ENCODE measurements at regions not wholly inside any gene's neighbourhood (a gene's known extent, or its start where the extent isn't known, plus 50 kb on each side); places are given as distances from the start of the nearest gene placed in this dataset.

GRCh38 chr4:119752936-119753335 lies 124.3 kb upstream of the PDE5A start:
- H3K4me1 ChIP-seq (ENCODE audit: control insufficient read depth, insufficient read depth, low read length): peaks cover 13% of the 10 kb centered on the region
- no peak overlapping the region for H3K4ac ChIP-seq (ENCODE audit: low read depth, low read length)
- DNase-seq (no peak), ATAC-seq (ENCODE audit: low read depth) (no peak)
- in situ Hi-C loops (cut with MboI; ENCODE audit: low sequenced_read_pairs): no loop called here
- intact Hi-C loops (cut with micrococcal nuclease): no loop called here
- no peak overlapping the region for H2BK15ac ChIP-seq (ENCODE audit: low read depth, low read length)
- H3K14ac ChIP-seq (replicated peaks; ENCODE audit: low read depth, low read length): no peak overlapping the region
- no peaks in the 10 kb centered on the region for H3K79me1 ChIP-seq (ENCODE audit: low read depth in 1 of 2, low read length in 2 of 2)
- H2BK20ac ChIP-seq (ENCODE audit: low read depth, low read length): no peak overlapping the region
- no peak overlapping the region for H4K91ac ChIP-seq (ENCODE audit: insufficient read depth, low read depth, low read length)
- no peak overlapping the region for H2AK9ac ChIP-seq (replicated peaks; ENCODE audit: low read depth, low read length, poor library complexity)
- H2BK5ac ChIP-seq (ENCODE audit: low read depth, low read length, poor library complexity, severe bottlenecking): no peak overlapping the region
- H3K36me3 ChIP-seq (ENCODE audit: control insufficient read depth, insufficient read depth, low read length): no peaks in the 10 kb centered on the region
- H3K9me3 ChIP-seq (ENCODE audit: control insufficient read depth, insufficient read depth, low read length): no peaks in the 10 kb centered on the region
- POLR2A ChIA-PET (ENCODE audit: unreplicated experiment): no interaction called here
- no peak overlapping the region for H4K8ac ChIP-seq (ENCODE audit: low read depth in 2 of 2, low read length in 2 of 2)
- no peaks in the 10 kb centered on the region for H3K27me3 ChIP-seq (ENCODE audit: control insufficient read depth, insufficient read depth, low read length)
- no peaks in the 10 kb centered on the region for H3K9me1 ChIP-seq (ENCODE audit: insufficient read depth, low read length)
- dilution Hi-C loops (cut with HindIII; ENCODE audit: low sequenced_read_pairs, unreplicated experiment): no loop called here
- CTCF ChIA-PET: interaction anchor here (0.6 kb wide), 1 partner anchor 96 kb away, joined by 3 read pairs; no protein-coding TSS in a partner anchor
- no peak overlapping the region for H2AK5ac ChIP-seq (ENCODE audit: low read depth, low read length)
- no peak overlapping the region for H3K27ac ChIP-seq (ENCODE audit: insufficient read depth, low read length)
- no peak overlapping the region for H2AFZ ChIP-seq (replicated peaks; ENCODE audit: low read length, poor library complexity)
- H3K18ac ChIP-seq (ENCODE audit: low read depth, low read length): no peak overlapping the region
- no peaks in the 10 kb centered on the region for H4K20me1 ChIP-seq (ENCODE audit: insufficient read depth, low read length)
- no peak overlapping the region for H3K9ac ChIP-seq (ENCODE audit: low read depth, low read length)
- no CpG with 5 or more reads among the region's 2 CpGs for WGBS, 2 experiments (ENCODE audit: extremely low coverage in 2 of 2, insufficient read length in 1 of 2)
- no peak overlapping the region for H3K4me2 ChIP-seq (ENCODE audit: low read depth, low read length)
- H3K23ac ChIP-seq (ENCODE audit: low read depth, low read length): no peak overlapping the region
- no peak overlapping the region for H2BK120ac ChIP-seq (ENCODE audit: low read depth, low read length)
- H3K56ac ChIP-seq (ENCODE audit: extremely low read depth, insufficient read depth, low read length): no peak overlapping the region
- no TSS peak for BruUV-seq (replicated peaks)
- no peak overlapping the region for H4K5ac ChIP-seq (ENCODE audit: low read depth, low read length)
- no peak overlapping the region for H3K4me3 ChIP-seq (ENCODE audit: insufficient read depth, low read depth, low read length)
- TF ChIP-seq CEBPB (IDR thresholded peaks at IDR 0.05; ENCODE audit: low read depth, low read length) (peak; percentile 71; the same call in 1 of the 2 replicates), FOS (IDR thresholded peaks at IDR 0.05; ENCODE audit: low read depth, low read length) (no peak)
